ENCODE measurements at regions not wholly inside any gene's neighbourhood (a gene's known extent, or its start where the extent isn't known, plus 50 kb on each side); places are given as distances from the start of the nearest gene placed in this dataset.
"Not testable (repeated sequence)": the region's sequence is repeated elsewhere in the genome, so short reads cannot be mapped to it uniquely, and the experiment has no call there.

DNA sequence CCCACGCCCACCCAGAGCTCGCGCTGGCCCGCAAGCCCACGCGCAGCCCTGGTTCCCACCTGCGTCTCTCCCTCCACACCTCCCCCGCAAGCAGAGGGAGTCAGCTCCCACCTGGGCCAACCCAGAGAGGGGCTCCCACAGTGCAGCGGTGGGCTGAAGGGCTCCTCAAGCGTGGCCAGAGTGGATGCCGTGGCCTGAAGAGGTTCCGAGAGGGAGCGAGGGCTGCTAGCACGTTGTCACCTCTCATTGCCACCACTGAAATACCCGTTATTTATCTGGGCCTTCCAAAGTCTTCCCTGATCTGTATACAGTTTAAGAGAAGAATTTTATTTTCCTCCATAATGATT, 88.3 kb upstream of the MYLIP start:
- H3K9me3 Mint-ChIP-seq: peaks cover 2 to 8% (median 6%) of the 10 kb centered on the region in 7 donors
- TF ChIP-seq, protein P1, sequence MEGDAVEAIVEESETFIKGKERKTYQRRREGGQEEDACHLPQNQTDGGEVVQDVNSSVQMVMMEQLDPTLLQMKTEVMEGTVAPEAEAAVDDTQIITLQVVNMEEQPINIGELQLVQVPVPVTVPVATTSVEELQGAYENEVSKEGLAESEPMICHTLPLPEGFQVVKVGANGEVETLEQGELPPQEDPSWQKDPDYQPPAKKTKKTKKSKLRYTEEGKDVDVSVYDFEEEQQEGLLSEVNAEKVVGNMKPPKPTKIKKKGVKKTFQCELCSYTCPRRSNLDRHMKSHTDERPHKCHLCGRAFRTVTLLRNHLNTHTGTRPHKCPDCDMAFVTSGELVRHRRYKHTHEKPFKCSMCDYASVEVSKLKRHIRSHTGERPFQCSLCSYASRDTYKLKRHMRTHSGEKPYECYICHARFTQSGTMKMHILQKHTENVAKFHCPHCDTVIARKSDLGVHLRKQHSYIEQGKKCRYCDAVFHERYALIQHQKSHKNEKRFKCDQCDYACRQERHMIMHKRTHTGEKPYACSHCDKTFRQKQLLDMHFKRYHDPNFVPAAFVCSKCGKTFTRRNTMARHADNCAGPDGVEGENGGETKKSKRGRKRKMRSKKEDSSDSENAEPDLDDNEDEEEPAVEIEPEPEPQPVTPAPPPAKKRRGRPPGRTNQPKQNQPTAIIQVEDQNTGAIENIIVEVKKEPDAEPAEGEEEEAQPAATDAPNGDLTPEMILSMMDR (IDR thresholded peaks at IDR 0.05): no peak
- no peaks in the 10 kb centered on the region for H3K36me3 Mint-ChIP-seq
- Histone ChIP-seq H3K4me1 (ENCODE audit: control insufficient read depth in 1 of 2, insufficient read depth in 2 of 2, low read length in 2 of 2) (peaks cover 5 to 7% of the 10 kb centered on the region in 2 donors), H3K79me2 (ENCODE audit: insufficient read depth, low read length) (no peaks in the 10 kb centered on the region), H2AFZ (ENCODE audit: insufficient read depth, low read depth, low read length, poor library complexity, severe bottlenecking) (no peak overlapping the region), H3K4me3 (replicated peaks in 1 of 3; ENCODE audit: low read depth in 2 of 3, low read length in 3 of 3) (no peak overlapping the region), H3K27ac (ENCODE audit: low read depth in 1 of 2, low read length in 2 of 2) (no peak overlapping the region), H3K4me2 (replicated peaks; ENCODE audit: extremely low read depth, low read length, poor library complexity, severe bottlenecking) (no peak overlapping the region), H4K20me1 (ENCODE audit: insufficient read depth, low read length) (no peaks in the 10 kb centered on the region), H3K9me3 (replicated peaks in 1 of 2; ENCODE audit: control insufficient read depth in 1 of 2, insufficient read depth in 1 of 2, low read length in 2 of 2) (peaks cover 0 to 11% of the 10 kb centered on the region in 2 donors), H3K36me3 (replicated peaks in 1 of 2; ENCODE audit: control insufficient read depth in 1 of 2, insufficient read depth in 2 of 2, low read length in 2 of 2) (no peaks in the 10 kb centered on the region), H3K9ac (ENCODE audit: insufficient read depth, low read length, poor library complexity, severe bottlenecking) (no peak overlapping the region), H3K27me3 (ENCODE audit: control insufficient read depth in 2 of 2, insufficient read depth in 2 of 2, low read length in 2 of 2) (no peaks in the 10 kb centered on the region)
- peaks cover 8% of the 10 kb centered on the region for H3K4me1 Mint-ChIP-seq
- no peak overlapping the region for H3K27ac Mint-ChIP-seq
- WGBS (ENCODE audit: insufficient coverage): 94% methylated on average over 11 of the region's 15 CpGs
- no peak for DNase-seq
- peaks cover 0 to under 1% (median 0%) of the 10 kb centered on the region in 3 donors for H3K27me3 Mint-ChIP-seq (ENCODE audit: low read depth in 3 of 3)
- intact Hi-C loops (cut with micrococcal nuclease): no loop called here
- no peak overlapping the region for H3K4me3 Mint-ChIP-seq

- H3K9me3 ChIP-seq (replicated peaks in 1 of 2; ENCODE audit: control insufficient read depth in 1 of 2, insufficient read depth in 1 of 2, low read length in 2 of 2): peaks cover 0 to 11% of the 10 kb centered on the region in 2 donors
- H3K4me2 ChIP-seq (replicated peaks; ENCODE audit: extremely low read depth, low read length, poor library complexity, severe bottlenecking); H3K4me1 Mint-ChIP-seq; H4K20me1 ChIP-seq (ENCODE audit: insufficient read depth, low read length); H3K27ac Mint-ChIP-seq; H3K27me3 ChIP-seq (ENCODE audit: control insufficient read depth in 2 of 2, insufficient read depth in 2 of 2, low read length in 2 of 2); H2AFZ ChIP-seq (ENCODE audit: insufficient read depth, low read depth, low read length, poor library complexity, severe bottlenecking); H3K9me3 Mint-ChIP-seq; H3K36me3 Mint-ChIP-seq; H3K9ac ChIP-seq (ENCODE audit: insufficient read depth, low read length, poor library complexity, severe bottlenecking); H3K27me3 Mint-ChIP-seq (ENCODE audit: low read depth in 3 of 3); H3K4me1 ChIP-seq (ENCODE audit: control insufficient read depth in 1 of 2, insufficient read depth in 2 of 2, low read length in 2 of 2); H3K36me3 ChIP-seq (replicated peaks in 1 of 2; ENCODE audit: control insufficient read depth in 1 of 2, insufficient read depth in 2 of 2, low read length in 2 of 2); H3K27ac ChIP-seq (ENCODE audit: low read depth in 1 of 2, low read length in 2 of 2); H3K4me3 ChIP-seq (replicated peaks in 1 of 3; ENCODE audit: low read depth in 2 of 3, low read length in 3 of 3); DNase-seq; H3K4me3 Mint-ChIP-seq; intact Hi-C loops (cut with micrococcal nuclease); H3K79me2 ChIP-seq (ENCODE audit: insufficient read depth, low read length): not testable (repeated sequence)
- 99% methylated on average over 17 of the region's 17 CpGs for WGBS (ENCODE audit: insufficient coverage)
These were observed 88.8 kb upstream of the MYLIP start for GRCh38 chr6:16039892-16040627.

Data from CD14-positive monocyte (primary cell).